GM19395 (cell line): ENCODE measurements at regions not wholly inside any gene's neighbourhood (a gene's known extent, or its start where the extent isn't known, plus 50 kb on each side); places are given as distances from the start of the nearest gene placed in this dataset.

Source experiments
- ATAC-seq: cut with Tn5 transposase; IDR thresholded peaks from one replicate; pipeline ENCODE4 v1.9.1; 2021; ENCODE audit warnings: mild to moderate bottlenecking, moderate library complexity; ENCODE audit not compliant: unreplicated experiment

GRCh38 chr6:62345446-62345845 lies 59.4 kb upstream of the KHDRBS2 start:
- no peak for ATAC-seq

- no peak for ATAC-seq
Measured at GRCh38 chr6:62344850-62345249, 58.8 kb upstream of the KHDRBS2 start.

DNA sequence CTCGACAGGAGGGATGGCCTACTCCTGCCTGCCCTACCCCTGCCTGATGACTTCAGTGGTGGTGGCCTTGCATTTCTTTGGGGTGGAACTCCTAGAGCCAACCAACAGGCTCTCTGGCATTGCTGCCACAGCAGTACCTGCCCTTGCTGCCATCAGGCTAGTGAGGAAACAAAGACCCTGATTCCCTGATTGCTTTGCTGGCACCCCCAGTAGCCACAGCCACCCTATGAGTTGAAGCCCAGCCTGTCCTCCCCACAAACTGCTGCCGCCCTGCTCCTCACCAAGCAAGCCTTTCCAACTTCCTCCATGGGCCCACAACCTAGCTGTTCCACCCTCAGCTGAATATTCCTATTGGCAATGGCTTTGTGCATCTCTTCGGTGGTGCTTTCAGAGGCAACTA lies 52.5 kb upstream of the KHDRBS2 start:
- no peak for ATAC-seq
